NCI-H1436 (cell line): ENCODE measurements at regions not wholly inside any gene's neighbourhood (a gene's known extent, or its start where the extent isn't known, plus 50 kb on each side); places are given as distances from the start of the nearest gene placed in this dataset.

Experiments
- DNase-seq: peaks from one replicate; lab custom pipeline; 2025; lab: John Stamatoyannopoulos, UW

- DNase-seq, result no peak
Measured at GRCh38 chr7:45358287-45358686, 200.7 kb downstream of the RAMP3 start.

- no peak for DNase-seq
Measured at GRCh38 chr7:45359250-45359649, 201.7 kb downstream of the RAMP3 start.

GRCh38 chr7:45359776-45360175 is 202.2 kb downstream of the RAMP3 start:
- no peak for DNase-seq

GRCh38 chr7:45363669-45364068 is 206.1 kb downstream of the RAMP3 start:
- no peak for DNase-seq

- DNase-seq, result no peak
Measured at GRCh38 chr7:45365341-45365740, 207.8 kb downstream of the RAMP3 start.

GRCh38 chr7:45366475-45366874 is 207.7 kb upstream of the ADCY1 start:
- DNase-seq, result no peak

- no peak for DNase-seq
Measured at GRCh38 chr7:45367026-45367425, 207.1 kb upstream of the ADCY1 start.

DNA sequence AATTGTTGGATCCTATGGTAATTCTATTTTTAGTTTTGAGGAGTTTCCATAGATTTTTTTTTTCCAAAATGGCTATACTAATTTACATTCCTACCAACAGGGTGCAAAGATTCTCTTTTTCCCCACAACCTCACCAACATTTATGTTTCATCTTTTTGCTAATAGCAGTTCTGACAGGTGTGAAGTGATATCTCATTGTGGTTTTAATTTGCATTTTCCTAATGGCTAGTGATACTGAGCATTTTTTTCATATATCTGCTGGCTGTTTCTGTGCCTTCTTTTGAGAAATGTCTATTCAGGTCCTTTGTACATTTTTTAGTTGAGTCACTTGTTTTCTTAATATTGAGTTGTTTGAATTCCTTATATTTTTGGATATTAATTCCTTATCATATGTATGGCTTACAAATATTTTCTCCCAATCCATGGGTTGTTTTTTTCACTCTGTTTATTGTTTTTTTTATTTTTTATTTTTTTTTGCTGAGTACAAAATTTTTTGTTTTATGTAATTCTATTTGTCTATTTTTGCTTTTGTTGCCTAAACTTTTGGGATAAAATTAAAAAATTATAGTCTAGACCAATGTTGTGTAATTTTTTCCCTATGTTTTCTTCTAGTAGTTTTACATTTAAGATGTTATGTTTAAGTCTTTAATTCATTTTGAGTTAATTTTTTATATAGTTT is 205.9 kb upstream of the ADCY1 start:
- DNase-seq, result no peak

DNA sequence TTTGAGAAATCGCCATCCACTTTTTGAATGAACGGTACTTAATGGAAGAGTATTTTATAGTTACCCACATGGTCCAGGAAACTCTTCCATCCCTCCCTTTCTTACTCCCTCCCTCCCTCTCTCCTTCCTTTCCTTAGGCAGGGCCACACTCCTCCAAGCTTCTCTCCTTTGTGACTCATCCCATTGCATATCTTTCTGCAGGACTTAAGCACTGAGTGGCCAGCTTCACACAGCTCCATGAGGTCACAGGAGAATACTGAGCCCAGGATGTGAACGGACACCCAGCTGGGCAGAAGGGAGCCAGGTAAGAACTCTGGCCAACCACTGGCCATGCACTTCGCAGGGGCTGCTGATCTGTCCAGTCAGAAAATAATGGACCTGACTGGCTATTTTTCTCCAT is 189.7 kb upstream of the ADCY1 start:
- no peak for DNase-seq

DNA sequence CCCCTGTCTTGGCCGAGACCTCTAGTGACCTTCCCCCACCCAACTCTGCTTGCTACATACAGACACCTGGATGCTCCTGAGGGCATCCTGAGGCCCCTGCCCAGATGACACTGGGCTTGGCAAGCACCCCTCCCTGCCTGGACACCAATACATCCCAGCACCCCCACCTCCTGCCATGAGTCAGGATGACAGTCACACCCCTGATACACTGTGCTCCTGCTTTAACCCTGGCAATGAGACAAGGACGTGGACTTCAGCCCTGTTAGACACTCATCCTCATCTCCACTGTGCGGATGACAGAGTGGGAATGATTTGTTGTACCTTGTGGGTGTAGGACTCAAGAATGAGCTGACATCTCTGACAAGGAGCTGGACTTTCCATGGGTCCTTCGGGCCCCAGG is 186.3 kb upstream of the ADCY1 start:
- no peak for DNase-seq

DNA sequence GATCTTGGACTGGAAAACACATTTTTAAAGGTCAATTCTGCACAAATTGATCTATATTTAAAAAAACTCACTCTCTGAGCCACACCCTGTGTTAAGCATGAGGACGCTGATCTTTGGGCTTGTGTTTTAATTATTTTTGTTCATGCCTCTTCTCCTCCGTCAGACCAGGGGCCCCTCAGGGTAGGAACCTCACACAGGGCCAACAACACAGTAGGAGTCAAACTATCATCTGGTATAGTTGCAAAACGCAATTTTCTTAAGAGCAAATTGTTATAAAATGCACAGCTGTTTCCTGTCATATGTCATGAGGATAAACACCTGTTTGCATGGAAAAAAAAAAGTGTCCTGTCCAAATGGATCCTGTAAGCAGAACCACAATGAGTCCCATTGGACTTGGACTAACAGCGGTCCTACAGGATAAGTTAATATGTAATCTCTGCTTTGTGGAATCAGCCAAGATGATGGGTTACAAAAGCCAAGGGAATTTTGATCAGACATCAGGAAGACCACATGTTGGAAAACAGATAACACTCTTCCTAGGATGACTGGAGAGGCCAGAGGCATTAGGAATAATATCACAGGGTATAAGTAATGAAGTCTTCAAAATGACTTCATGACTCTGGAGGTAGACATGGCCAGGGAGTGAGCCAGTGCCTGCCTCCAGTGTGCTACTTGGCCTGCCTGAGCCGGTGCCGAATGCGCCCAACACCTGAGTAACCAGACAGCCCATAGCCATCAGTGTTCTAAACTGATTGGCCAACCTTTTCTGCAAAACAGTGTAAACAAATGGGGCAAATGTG is 184.9 kb upstream of the ADCY1 start:
- DNase-seq, result no peak

DNA sequence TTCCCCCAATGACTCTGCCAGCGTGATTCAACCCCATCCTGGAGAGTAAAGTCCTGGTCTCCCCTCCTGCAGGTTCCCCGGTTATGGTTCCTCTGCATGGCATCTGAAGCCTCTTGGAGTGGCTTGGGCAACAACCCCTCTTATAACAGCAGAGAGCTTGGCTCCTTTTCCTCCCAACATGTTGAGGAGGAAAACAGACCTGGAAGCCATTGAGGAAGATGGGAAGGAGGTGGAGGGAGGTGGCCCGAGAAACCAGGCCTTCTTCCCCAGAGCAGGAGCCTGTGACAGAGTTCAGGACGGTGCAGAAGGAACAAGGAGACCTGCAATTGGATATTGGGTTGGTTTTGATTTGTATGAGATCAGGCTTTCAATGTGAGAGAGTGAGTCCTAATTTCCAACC is 184.0 kb upstream of the ADCY1 start:
- no peak for DNase-seq

DNA sequence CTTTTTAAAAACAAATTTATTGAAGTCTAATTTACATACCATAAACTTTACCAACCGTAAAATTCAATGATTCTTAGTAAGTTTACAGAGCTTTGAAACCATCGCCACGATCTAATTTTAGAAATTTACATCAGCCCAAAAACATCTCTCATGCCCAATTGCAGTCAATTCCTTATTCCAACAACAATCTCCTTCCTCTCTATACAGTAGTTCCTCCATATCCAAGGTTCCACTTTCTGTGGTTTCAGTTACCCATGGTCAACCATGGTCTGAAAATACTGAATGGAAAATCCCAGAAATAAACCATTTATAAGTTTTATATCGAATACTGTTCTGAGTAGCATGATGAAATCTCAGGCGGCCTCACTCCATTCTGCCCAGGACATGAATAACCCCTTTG is 183.4 kb upstream of the ADCY1 start:
- DNase-seq, result no peak

DNA sequence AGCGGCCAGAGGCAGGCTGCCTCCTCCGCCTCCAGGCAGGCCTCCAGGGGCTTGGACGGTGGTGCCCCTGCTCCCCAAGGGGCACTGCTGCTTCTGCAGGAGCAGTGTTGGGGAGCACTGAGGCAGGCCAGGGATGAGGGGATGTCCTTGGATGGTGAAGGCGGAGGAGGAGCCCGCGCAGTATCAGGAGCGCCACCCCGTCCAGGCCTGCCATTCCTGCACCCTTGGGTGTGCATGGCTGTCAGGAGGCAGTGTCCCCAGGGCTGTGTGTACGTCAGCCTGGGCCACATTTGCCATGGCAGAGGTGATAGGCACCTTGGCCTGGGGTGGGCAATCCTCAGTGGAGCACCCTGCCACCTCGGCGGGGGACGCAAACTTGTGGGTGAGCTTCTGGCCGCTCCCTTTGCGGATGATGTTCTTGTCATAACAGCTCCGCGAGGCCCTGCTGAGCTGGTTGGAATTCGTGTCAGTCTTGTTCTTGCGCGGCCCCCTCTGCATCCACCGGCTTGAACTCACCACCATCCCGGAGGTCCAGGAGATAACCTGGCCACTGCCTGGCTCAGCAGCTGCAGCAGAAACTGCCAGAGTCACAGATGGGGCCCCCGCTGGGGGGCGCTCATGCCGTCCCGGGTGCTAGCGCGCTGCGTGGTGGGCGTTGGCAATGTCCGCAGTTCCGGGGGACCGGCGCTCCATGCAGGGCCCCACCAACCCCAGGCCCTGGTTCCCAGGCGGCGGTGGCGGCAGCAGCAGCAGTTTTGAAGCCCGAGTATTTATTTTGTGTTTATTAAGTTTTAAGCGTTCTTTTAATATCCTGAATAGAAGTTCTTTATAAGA is 182.3 kb upstream of the ADCY1 start:
- no peak for DNase-seq

- DNase-seq, result no peak
Measured at GRCh38 chr7:45394117-45394708, 180.0 kb upstream of the ADCY1 start.

GRCh38 chr7:45399069-45399468 is 175.1 kb upstream of the ADCY1 start:
- DNase-seq, result no peak

- DNase-seq, result no peak
Measured at GRCh38 chr7:45400680-45401079, 173.5 kb upstream of the ADCY1 start.

DNA sequence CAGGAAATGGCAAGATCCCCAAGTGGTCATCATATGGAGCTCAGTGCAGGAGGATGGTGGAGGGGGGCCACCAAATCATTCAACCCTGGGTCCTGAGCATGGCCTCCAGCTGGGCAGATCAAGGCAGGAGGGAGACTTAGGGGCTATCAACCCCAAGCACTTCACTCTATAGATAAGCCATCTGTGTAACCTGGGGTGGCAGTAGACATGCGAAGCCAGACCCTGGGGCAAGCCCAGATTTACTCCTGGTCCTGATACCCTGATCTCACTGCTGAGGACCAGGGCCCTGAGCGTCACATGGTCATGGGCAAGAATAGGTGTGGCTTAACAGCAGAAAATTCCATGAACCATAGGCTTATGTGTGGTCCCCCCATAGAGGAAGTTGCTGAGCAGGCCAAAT is 173.0 kb upstream of the ADCY1 start:
- no peak for DNase-seq

DNA sequence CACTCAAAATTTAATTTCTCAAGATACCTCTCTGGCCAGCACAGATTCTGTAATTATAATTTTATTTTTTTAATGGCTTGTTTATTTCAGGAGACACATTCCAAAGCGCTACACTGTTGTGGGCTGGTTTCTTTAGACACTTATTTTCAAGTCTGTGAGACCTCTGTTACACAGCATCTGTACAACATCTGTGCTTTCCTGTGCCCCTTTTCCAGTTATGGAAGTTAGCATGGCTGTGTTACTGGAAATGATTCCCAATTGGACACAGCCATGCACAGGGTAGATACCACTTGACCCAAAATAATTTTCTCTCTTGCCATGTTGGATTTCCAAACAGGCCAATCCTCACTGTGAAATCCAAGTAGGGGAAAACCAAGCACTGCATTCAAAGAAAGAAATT is 172.3 kb upstream of the ADCY1 start:
- no peak for DNase-seq

DNA sequence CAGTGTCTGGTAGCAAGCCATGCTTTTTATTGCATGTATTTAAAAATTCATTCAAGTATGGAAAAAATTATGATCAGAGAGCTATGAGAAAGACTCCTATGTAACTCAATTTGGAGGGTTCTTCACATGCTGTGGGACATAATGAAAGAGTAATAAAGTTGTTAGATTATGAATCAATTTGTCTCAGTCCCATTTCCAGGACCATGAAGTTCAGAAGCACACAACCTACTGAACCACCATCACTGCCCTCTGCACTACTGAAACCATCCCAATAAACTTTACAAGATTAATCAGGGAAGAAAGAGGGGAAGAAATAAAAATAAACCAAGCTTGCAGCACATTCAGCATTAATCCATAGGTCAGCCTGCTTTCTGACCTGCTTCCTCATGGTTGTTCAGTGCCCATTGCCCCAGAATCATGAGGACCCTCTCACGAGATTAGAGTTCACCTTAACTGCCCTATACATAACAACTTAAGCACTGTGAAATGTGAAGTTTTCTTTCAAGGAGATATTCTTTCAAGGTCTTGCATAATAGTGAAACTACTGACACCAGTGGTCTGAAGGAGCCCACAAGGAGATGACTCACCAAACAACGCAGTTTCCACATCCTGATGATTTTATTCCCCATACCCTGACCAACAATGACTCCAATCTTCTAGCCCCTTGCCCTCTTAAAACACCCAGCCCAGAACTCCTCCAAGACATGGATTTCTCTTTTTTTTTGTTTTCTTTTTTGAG is 171.5 kb upstream of the ADCY1 start:
- DNase-seq, result no peak

DNA sequence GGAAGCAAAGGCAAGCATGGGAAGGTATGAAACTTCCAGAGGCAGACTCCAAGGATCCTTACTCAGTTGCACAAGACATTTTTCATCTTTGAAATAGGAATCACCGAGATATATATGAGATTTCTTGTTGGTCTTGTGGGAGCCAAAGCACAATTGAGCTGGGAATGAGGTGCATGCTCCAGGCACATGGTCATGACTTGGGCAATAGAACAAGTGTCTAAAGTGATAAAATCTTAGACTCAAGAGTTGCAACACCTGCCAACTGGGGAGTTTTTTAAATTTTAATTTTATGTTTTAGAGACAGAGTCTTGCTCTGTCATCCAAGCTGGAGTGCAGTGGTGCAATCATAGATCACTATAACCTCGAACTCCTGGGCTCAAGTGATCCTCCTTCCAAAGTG is 169.5 kb upstream of the ADCY1 start:
- no peak for DNase-seq
